OCI-LY7 (cell line): ENCODE measurements at regions not wholly inside any gene's neighbourhood (a gene's known extent, or its start where the extent isn't known, plus 50 kb on each side); places are given as distances from the start of the nearest gene placed in this dataset.

Source experiments
- BruUV-seq: library from RNA; stranded (reverse); fragments of 400-500 nt; replicated peaks from 2 replicates; lab custom pipeline; 2021; lab: Mats Ljungman, UMichigan
- CTCF ChIA-PET: fragments of 300-600 bp; sonication (Branson Sonifier 250); formaldehyde crosslinking; loops from one replicate; lab custom pipeline; 2022; ENCODE audit warnings: antibody characterized with exemption; ENCODE audit not compliant: unreplicated experiment; lab: Charles Lee
- POLR2A ChIA-PET: fragments of 300-600 bp; sonication (Branson Sonifier 250); formaldehyde crosslinking; loops from one replicate; lab custom pipeline; 2022; ENCODE audit warnings: antibody characterized with exemption; lab: Charles Lee
- DNase-seq: peaks from one replicate; pipeline ENCODE4 v3.0.0-alpha.2; 2015; ENCODE audit warnings: low spot score
- H2AFZ ChIP-seq: fragments of 200-600 bp; sonication (generic), shearing (Covaris generic); 2 replicates; pipeline ENCODE4 v1.6.1; 2014; ENCODE audit warnings: mild to moderate bottlenecking, antibody characterized with exemption, low read length, moderate library complexity
- H3K27ac ChIP-seq: fragments of 200-600 bp; sonication (generic); 2 replicates; pipeline ENCODE4 v1.5.1; 2014; ENCODE audit warnings: mixed run types, low read depth, mild to moderate bottlenecking, moderate library complexity, low read length, inconsistent platforms; ENCODE audit not compliant: poor library complexity, severe bottlenecking
- H3K36me3 ChIP-seq: fragments of 200-600 bp; sonication (generic); 2 replicates; pipeline ENCODE4 v1.6.1; 2014; ENCODE audit warnings: mild to moderate bottlenecking, antibody characterized with exemption, low read length, moderate library complexity, mixed read lengths; ENCODE audit not compliant: insufficient read depth
- H3K4me1 ChIP-seq: fragments of 200-600 bp; sonication (generic); 2 replicates; pipeline ENCODE4 v1.5.1; 2014; ENCODE audit warnings: mild to moderate bottlenecking, low read length; ENCODE audit not compliant: insufficient read depth, poor library complexity, severe bottlenecking
- H3K4me2 ChIP-seq: fragments of 200-600 bp; sonication (generic); 2 replicates; pipeline ENCODE4 v1.6.1; 2014; ENCODE audit warnings: mild to moderate bottlenecking, low read length
- H3K4me3 ChIP-seq: fragments of 200-600 bp; sonication (generic); 2 replicates; pipeline ENCODE4 v1.5.1; 2014; ENCODE audit warnings: mild to moderate bottlenecking, low read depth, low read length; ENCODE audit not compliant: poor library complexity, severe bottlenecking
- H3K79me2 ChIP-seq: fragments of 200-600 bp; sonication (generic); 2 replicates; pipeline ENCODE4 v1.6.1; 2016; ENCODE audit warnings: low read depth, mild to moderate bottlenecking, low read length, moderate library complexity, mixed read lengths; ENCODE audit not compliant: insufficient read depth
- H3K9me2 ChIP-seq: fragments of 200-600 bp; sonication (generic); 2 replicates; pipeline ENCODE4 v1.6.1; 2016; ENCODE audit warnings: mild to moderate bottlenecking, low read length, mixed read lengths; ENCODE audit not compliant: insufficient read depth
- H3K9me3 ChIP-seq: fragments of 200-600 bp; sonication (generic); 2 replicates; pipeline ENCODE4 v1.6.1; 2014; ENCODE audit warnings: mild to moderate bottlenecking, mixed run types, low read length, mixed read lengths
- H4K20me1 ChIP-seq: fragments of 200-600 bp; sonication (generic); 2 replicates; pipeline ENCODE4 v1.6.1; 2014; ENCODE audit warnings: mild to moderate bottlenecking, antibody characterized with exemption, low read length, moderate library complexity, mixed read lengths; ENCODE audit not compliant: insufficient read depth
- CTCF ChIP-seq: fragments of 200-600 bp; sonication (generic); conservative IDR thresholded peaks from 2 replicates; pipeline ENCODE4 v1.5.1; 2014; ENCODE audit warnings: mild to moderate bottlenecking, antibody characterized with exemption, low read length, moderate library complexity, mixed read lengths
- EZH2phosphoT487 ChIP-seq: fragments of 200-600 bp; sonication (generic); IDR thresholded peaks from 2 replicates; pipeline ENCODE4 v1.6.1; 2018; ENCODE audit warnings: low read depth, borderline replicate concordance, mild to moderate bottlenecking, mixed run types, antibody characterized with exemption, low read length, moderate library complexity, mixed read lengths
- intact Hi-C: fragments of 100-400 bp; cut with micrococcal nuclease; formaldehyde crosslinking; loops from one replicate; pipeline ENCODE4 v1.10.0; 2022; ENCODE audit not compliant: unreplicated experiment

GRCh38 chr9:135315572-135315971, 164.0 kb upstream of the PPP1R26 start:
- intact Hi-C loops: no loop called here
- H3K27ac ChIP-seq: no peak overlapping the region
- ChIA-PET POLR2A (interaction anchor here (0.7 kb wide), 1 partner anchor 333 kb away, joined by 3 read pairs; no protein-coding TSS in a partner anchor), CTCF (no interaction called here)
- no peaks in the 10 kb centered on the region for H3K9me2 ChIP-seq
- no peak overlapping the region for H3K4me2 ChIP-seq
- H3K36me3 ChIP-seq: no peaks in the 10 kb centered on the region
- no peaks in the 10 kb centered on the region for H3K4me1 ChIP-seq
- H3K9me3 ChIP-seq: peaks cover 9% of the 10 kb centered on the region; the same call in 1 of the 2 replicates
- no TSS peak for BruUV-seq
- no peaks in the 10 kb centered on the region for H4K20me1 ChIP-seq
- TF ChIP-seq EZH2phosphoT487: no peak
- TF ChIP-seq CTCF: no peak
- no peak overlapping the region for H2AFZ ChIP-seq
- no peak for DNase-seq
- no peaks in the 10 kb centered on the region for H3K79me2 ChIP-seq
- no peak overlapping the region for H3K4me3 ChIP-seq

- Histone ChIP-seq H4K20me1 (no peaks in the 10 kb centered on the region), H3K9me2 (no peaks in the 10 kb centered on the region), H3K4me2 (no peak overlapping the region), H3K4me3 (no peak overlapping the region), H3K27ac (no peak overlapping the region), H3K36me3 (no peaks in the 10 kb centered on the region), H3K9me3 (no peaks in the 10 kb centered on the region), H2AFZ (no peak overlapping the region), H3K4me1 (no peaks in the 10 kb centered on the region), H3K79me2 (no peaks in the 10 kb centered on the region)
- TF ChIP-seq CTCF: no peak
- TF ChIP-seq EZH2phosphoT487: no peak
- CTCF ChIA-PET: no interaction called here
- no peak for DNase-seq
- intact Hi-C loops: no loop called here
- POLR2A ChIA-PET: no interaction called here
- no TSS peak for BruUV-seq
These were observed 159.3 kb upstream of the PPP1R26 start for GRCh38 chr9:135320331-135320730.

- Histone ChIP-seq H3K79me2 (no peaks in the 10 kb centered on the region), H3K27ac (no peak overlapping the region), H3K9me2 (no peaks in the 10 kb centered on the region), H3K9me3 (no peaks in the 10 kb centered on the region), H4K20me1 (no peaks in the 10 kb centered on the region), H3K4me2 (no peak overlapping the region), H3K4me3 (no peak overlapping the region), H3K4me1 (no peaks in the 10 kb centered on the region), H2AFZ (no peak overlapping the region), H3K36me3 (no peaks in the 10 kb centered on the region)
- CTCF ChIA-PET: interaction anchor here (0.5 kb wide), 1 partner anchor 294 kb away, joined by 5 read pairs; no protein-coding TSS in a partner anchor
- no TSS peak for BruUV-seq
- DNase-seq: no peak
- intact Hi-C loops: no loop called here
- TF ChIP-seq EZH2phosphoT487 (no peak), CTCF (no peak)
- POLR2A ChIA-PET: no interaction called here
These were observed 158.6 kb upstream of the PPP1R26 start for GRCh38 chr9:135320943-135321342.
